ENCODE measurements at regions not wholly inside any gene's neighbourhood (a gene's known extent, or its start where the extent isn't known, plus 50 kb on each side); places are given as distances from the start of the nearest gene placed in this dataset.

- TF ChIP-seq POLR2A (IDR thresholded peaks at IDR 0.05; ENCODE audit: low read depth, low read length): no peak
- TF ChIP-seq TAF1 (IDR thresholded peaks at IDR 0.05; ENCODE audit: low read depth, low read length): no peak
Measured at GRCh38 chr5:133663397-133664054, 51.2 kb upstream of the FSTL4 start.
